Lower leg skin (tissue), 3 donors: ENCODE measurements at regions not wholly inside any gene's neighbourhood (a gene's known extent, or its start where the extent isn't known, plus 50 kb on each side); places are given as distances from the start of the nearest gene placed in this dataset.

ENCODE experiments used
- CTCF ChIP-seq, 3 donors: fragments of 450-650 bp; IDR thresholded peaks; one replicate each; pipeline ENCODE4 v1.5.1; 2016; ENCODE audit warnings: antibody characterized with exemption in 3 of 3, mild to moderate bottlenecking in 3 of 3, moderate library complexity in 2 of 3
- POLR2A ChIP-seq, 2 donors: fragments of 450-650 bp; IDR thresholded peaks; one replicate each; pipeline ENCODE4 v1.6.1; 2016 to 2017; ENCODE audit warnings: antibody characterized with exemption in 2 of 2, mild to moderate bottlenecking in 1 of 2, moderate library complexity in 1 of 2

- TF ChIP-seq CTCF (IDR thresholded peaks at IDR 0.05) = no peak
- TF ChIP-seq POLR2A (IDR thresholded peaks at IDR 0.05) = no peak
Observed at GRCh38 chr1:199482426-199482825, 545.1 kb upstream of the NR5A2 start.
